ENCODE measurements at regions not wholly inside any gene's neighbourhood (a gene's known extent, or its start where the extent isn't known, plus 50 kb on each side); places are given as distances from the start of the nearest gene placed in this dataset.
A peak's percentile ranks its signal among the peaks of the same experiment; 100 is the strongest.

GRCh38 chr3:14590569-14590968 is 50.4 kb upstream of the GRIP2 start:
- no peak for DNase-seq (ENCODE audit: low spot score)

- no peak for DNase-seq (ENCODE audit: low spot score)
Measured at GRCh38 chr3:14592390-14592789, 52.2 kb upstream of the GRIP2 start.

- DNase-seq (ENCODE audit: low spot score) = no peak
Measured at GRCh38 chr3:14592836-14593235, 52.7 kb upstream of the GRIP2 start.

GRCh38 chr3:14594234-14594633 is 54.1 kb upstream of the GRIP2 start:
- DNase-seq (ENCODE audit: low spot score) = no peak

GRCh38 chr3:14595561-14595960 is 55.4 kb upstream of the GRIP2 start:
- DNase-seq (ENCODE audit: low spot score) = no peak

GRCh38 chr3:14597266-14597665 is 54.3 kb upstream of the CCDC174 start:
- no peak for DNase-seq (ENCODE audit: low spot score)

- peak; percentile 73 for DNase-seq (ENCODE audit: low spot score)
Measured at GRCh38 chr3:14598143-14598569, 53.4 kb upstream of the CCDC174 start.

- no peak for DNase-seq (ENCODE audit: low spot score)
Measured at GRCh38 chr3:14599488-14599887, 52.1 kb upstream of the CCDC174 start.

- DNase-seq (ENCODE audit: low spot score) = no peak
Measured at GRCh38 chr3:14600075-14600474, 51.5 kb upstream of the CCDC174 start.

GRCh38 chr3:14600856-14601610 is 50.5 kb upstream of the CCDC174 start:
- DNase-seq (ENCODE audit: low spot score) = no peak

GRCh38 chr3:14601692-14602005 is 49.9 kb upstream of the CCDC174 start:
- no peak for DNase-seq (ENCODE audit: low spot score)

Measured in AG08396 (cell line).